ENCODE measurements at regions not wholly inside any gene's neighbourhood (a gene's known extent, or its start where the extent isn't known, plus 50 kb on each side); places are given as distances from the start of the nearest gene placed in this dataset.

DNA sequence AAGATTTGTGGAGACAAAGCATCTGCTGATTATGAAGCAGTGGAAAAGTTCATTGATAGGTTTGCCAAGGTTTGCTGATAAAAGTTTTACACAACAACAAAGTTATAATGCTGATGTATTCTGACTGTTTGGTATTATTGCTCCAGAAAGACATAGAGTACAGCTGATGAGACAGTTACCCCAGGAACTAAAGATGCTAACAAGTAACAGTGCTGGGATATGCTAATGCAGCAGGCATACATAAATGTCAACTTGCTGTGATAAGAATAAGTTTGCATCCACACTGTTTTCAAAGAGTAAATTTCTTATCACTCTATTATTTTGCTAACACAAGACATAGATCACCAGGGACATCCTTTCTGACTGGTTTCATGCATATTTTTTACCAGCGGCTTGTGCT lies 1221.3 kb upstream of the CELF4 start:
- TF ChIP-seq CTCF (conservative IDR thresholded peaks at IDR 0.05; ENCODE audit: low read length), result no peak
- TF ChIP-seq EZH2phosphoT487 (IDR thresholded peaks at IDR 0.05; ENCODE audit: borderline replicate concordance, low read depth, low read length), result no peak
